Left lung (tissue), 4 donors: ENCODE measurements at regions not wholly inside any gene's neighbourhood (a gene's known extent, or its start where the extent isn't known, plus 50 kb on each side); places are given as distances from the start of the nearest gene placed in this dataset.

Experiments
- ATAC-seq: fragments of 200-7000 bp; cut with Tn5 transposase; one replicate; pipeline ENCODE4 v1.9.1; 2020; ENCODE audit warnings: moderate library complexity
- DNase-seq, 4 donors: peaks; one replicate each; pipeline ENCODE4 v3.0.0-alpha.2; 2013 to 2020
- H3K27ac ChIP-seq, 2 donors: fragments of 200-600 bp; sonication (generic) in 1 of 2; one replicate each; pipeline versions ENCODE4 v1.5.0 to v1.8.0; 2020 to 2021
- H3K27me3 ChIP-seq, 2 donors: fragments of 200-600 bp; sonication (generic) in 1 of 2; one replicate each; pipeline versions ENCODE4 v1.5.0 to v1.8.0; 2020 to 2021
- H3K36me3 ChIP-seq, 2 donors: fragments of 200-600 bp; sonication (generic) in 1 of 2; one replicate each; pipeline versions ENCODE4 v1.5.0 to v1.8.0; 2020 to 2021
- H3K4me1 ChIP-seq, 2 donors: fragments of 200-600 bp; one replicate each; pipeline ENCODE4 v1.8.0; 2021
- H3K4me3 ChIP-seq, 2 donors: fragments of 200-600 bp; sonication (generic) in 1 of 2; one replicate each; pipeline versions ENCODE4 v1.5.0 to v1.8.0; 2020 to 2021; ENCODE audit warnings: mild to moderate bottlenecking in 1 of 2
- H3K9me3 ChIP-seq, 2 donors: fragments of 200-600 bp; sonication (generic) in 1 of 2; one replicate each; pipeline versions ENCODE4 v1.5.0 to v1.8.0; 2020 to 2021
- CTCF ChIP-seq, 2 donors: fragments of 200-600 bp; sonication (generic) in 1 of 2; IDR thresholded peaks; one replicate each; pipeline versions ENCODE4 v1.5.0 to v1.8.0; 2021; ENCODE audit warnings: antibody characterized with exemption in 2 of 2
- intact Hi-C, 2 donors: fragments of 100-400 bp; cut with DNase I; formaldehyde crosslinking; loops; one replicate each; pipeline versions ENCODE4 v1.11.2 to v1.14.2; 2022
- donor health status: DM: no; HTN: yes; CAD: no.
- donor health status: DM: no; HTN: no; CAD: no.

- Histone ChIP-seq H3K9me3 (peaks cover 0 to 3% of the 10 kb centered on the region in 2 donors), H3K4me3 (no peak overlapping the region), H3K27ac (no peak overlapping the region), H3K36me3 (no peaks in the 10 kb centered on the region), H3K4me1 (peaks cover 0 to 4% of the 10 kb centered on the region in 2 donors), H3K27me3 (peaks cover 0 to 13% of the 10 kb centered on the region in 2 donors)
- no peak for TF ChIP-seq CTCF (IDR thresholded peaks at IDR 0.05)
- intact Hi-C loops = no loop called here
- no peak for DNase-seq
- ATAC-seq = no peak
Measured at GRCh38 chr1:30201015-30201414, 522.4 kb downstream of the MATN1 start.

GRCh38 chr1:30200161-30200560 is 523.2 kb downstream of the MATN1 start:
- Histone ChIP-seq H3K36me3 (no peaks in the 10 kb centered on the region), H3K4me1 (peaks cover 0 to 4% of the 10 kb centered on the region in 2 donors), H3K27me3 (peaks cover 0 to 13% of the 10 kb centered on the region in 2 donors), H3K27ac (no peak overlapping the region), H3K9me3 (peaks cover 0 to 3% of the 10 kb centered on the region in 2 donors), H3K4me3 (no peak overlapping the region)
- DNase-seq = no peak
- ATAC-seq = no peak
- intact Hi-C loops = no loop called here
- no peak for TF ChIP-seq CTCF (IDR thresholded peaks at IDR 0.05)

GRCh38 chr1:30199563-30199962 is 523.8 kb downstream of the MATN1 start:
- intact Hi-C loops = no loop called here
- H3K4me3 ChIP-seq = no peak overlapping the region
- no peak for TF ChIP-seq CTCF (IDR thresholded peaks at IDR 0.05)
- H3K9me3 ChIP-seq = peaks cover 0 to 3% of the 10 kb centered on the region in 2 donors
- H3K27ac ChIP-seq = no peak overlapping the region
- no peak for ATAC-seq
- no peak for DNase-seq
- peaks cover 0 to 4% of the 10 kb centered on the region in 2 donors for H3K4me1 ChIP-seq
- peaks cover 0 to 13% of the 10 kb centered on the region in 2 donors for H3K27me3 ChIP-seq
- no peaks in the 10 kb centered on the region for H3K36me3 ChIP-seq

GRCh38 chr1:30198795-30199403 is 524.5 kb downstream of the MATN1 start:
- Histone ChIP-seq H3K27me3 (peaks cover 0 to 9% of the 10 kb centered on the region in 2 donors), H3K36me3 (no peaks in the 10 kb centered on the region), H3K27ac (no peak overlapping the region), H3K4me3 (no peak overlapping the region), H3K9me3 (peaks cover 0 to 3% of the 10 kb centered on the region in 2 donors), H3K4me1 (peaks cover 0 to 4% of the 10 kb centered on the region in 2 donors)
- no peak for DNase-seq
- no peak for ATAC-seq
- intact Hi-C loops = no loop called here
- TF ChIP-seq CTCF (IDR thresholded peaks at IDR 0.05) = no peak

- no peak for TF ChIP-seq CTCF (IDR thresholded peaks at IDR 0.05)
- ATAC-seq = no peak
Measured at GRCh38 chr1:30198451-30198760, 525.0 kb downstream of the MATN1 start.

More at GRCh38 chr1:30198451-30198760, 525.0 kb downstream of the MATN1 start:
- Histone ChIP-seq H3K4me1 (peaks cover 0 to 4% of the 10 kb centered on the region in 2 donors), H3K27me3 (peaks cover 0 to 9% of the 10 kb centered on the region in 2 donors), H3K36me3 (no peaks in the 10 kb centered on the region), H3K27ac (no peak overlapping the region), H3K9me3 (peaks cover 0 to 3% of the 10 kb centered on the region in 2 donors), H3K4me3 (no peak overlapping the region)
- intact Hi-C loops = no loop called here
- DNase-seq = no peak
